GM23338 (cell line): ENCODE measurements at regions not wholly inside any gene's neighbourhood (a gene's known extent, or its start where the extent isn't known, plus 50 kb on each side); places are given as distances from the start of the nearest gene placed in this dataset.

Experiments used
- ATAC-seq: fragments of 200-7000 bp; cut with Tn5 transposase; 3 replicates; pipeline ENCODE4 v1.9.1; 2020
- DNase-seq: peaks from one replicate; pipeline ENCODE4 v3.0.0-alpha.2; 2015; ENCODE audit warnings: low spot score
- H2AFZ ChIP-seq: fragments of 200-600 bp; sonication (generic); 2 replicates; pipeline ENCODE4 v1.8.0; 2016; ENCODE audit warnings: antibody characterized with exemption, mild to moderate bottlenecking, moderate library complexity
- H3F3A ChIP-seq: fragments of 200-600 bp; sonication (generic); replicated peaks from 2 replicates; pipeline ENCODE4 v1.8.0; 2017; ENCODE audit warnings: antibody characterized with exemption, mixed run types, low read depth
- H3K27ac ChIP-seq: fragments of 200-600 bp; sonication (generic); 2 replicates; pipeline ENCODE4 v1.6.1; 2016; ENCODE audit warnings: low read depth
- H3K27me3 ChIP-seq: fragments of 200-600 bp; sonication (generic); 2 replicates; pipeline ENCODE4 v1.8.0; 2016; ENCODE audit warnings: mild to moderate bottlenecking, mixed run types, moderate library complexity; ENCODE audit not compliant: insufficient read depth
- H3K36me3 ChIP-seq: fragments of 200-600 bp; sonication (generic); 2 replicates; pipeline ENCODE4 v1.8.0; 2016; ENCODE audit warnings: mild to moderate bottlenecking; ENCODE audit not compliant: insufficient read depth
- H3K4me1 ChIP-seq: fragments of 200-600 bp; sonication (generic); 2 replicates; pipeline ENCODE4 v1.8.0; 2016; ENCODE audit warnings: mild to moderate bottlenecking, moderate library complexity; ENCODE audit not compliant: insufficient read depth
- H3K4me2 ChIP-seq: fragments of 200-600 bp; sonication (generic); 2 replicates; pipeline ENCODE4 v1.7.1; 2017; ENCODE audit warnings: mixed run types
- H3K4me3 ChIP-seq: fragments of 200-600 bp; sonication (generic); 2 replicates; pipeline ENCODE4 v1.6.1; 2016; ENCODE audit warnings: mixed run types
- H3K79me2 ChIP-seq: fragments of 200-600 bp; sonication (generic); replicated peaks from 2 replicates; pipeline ENCODE4 v1.8.0; 2017; ENCODE audit warnings: mild to moderate bottlenecking; ENCODE audit not compliant: insufficient read depth
- H3K9me2 ChIP-seq: fragments of 200-600 bp; sonication (generic); 2 replicates; pipeline ENCODE4 v1.8.0; 2017; ENCODE audit not compliant: insufficient read depth
- H4K20me1 ChIP-seq: fragments of 200-600 bp; sonication (generic); replicated peaks from 2 replicates; pipeline ENCODE4 v1.8.0; 2017; ENCODE audit warnings: mild to moderate bottlenecking; ENCODE audit not compliant: insufficient read depth
- H3K27ac Mint-ChIP-seq: 2 replicates; pipeline ENCODE4 v1.8.0; 2020; ENCODE audit warnings: inconsistent platforms, mild to moderate bottlenecking, moderate library complexity, mixed read lengths
- H3K27me3 Mint-ChIP-seq: 3 replicates; pipeline ENCODE4 v1.8.0; 2022; ENCODE audit warnings: low read depth, mild to moderate bottlenecking, moderate library complexity, mixed read lengths, inconsistent platforms; ENCODE audit not compliant: insufficient read depth, poor library complexity
- H3K36me3 Mint-ChIP-seq: 3 replicates; pipeline ENCODE4 v1.8.0; 2021; ENCODE audit warnings: low read depth, mild to moderate bottlenecking, inconsistent platforms, moderate library complexity, mixed read lengths
- H3K4me1 Mint-ChIP-seq: 3 replicates; pipeline ENCODE4 v1.8.0; 2020; ENCODE audit warnings: mild to moderate bottlenecking, inconsistent platforms, mixed read lengths
- H3K4me3 Mint-ChIP-seq: 3 replicates; pipeline ENCODE4 v1.8.0; 2021; ENCODE audit warnings: moderate library complexity, mild to moderate bottlenecking, inconsistent platforms, mixed read lengths
- H3K9me3 Mint-ChIP-seq: 3 replicates; pipeline ENCODE4 v1.8.0; 2020; ENCODE audit warnings: moderate library complexity, mild to moderate bottlenecking, inconsistent platforms, mixed read lengths
- CREB1 ChIP-seq: fragments of 250-450 bp; sonication (Bioruptor Pico); IDR thresholded peaks from 2 replicates; pipeline ENCODE4 v1.5.0; 2020; ENCODE audit warnings: low read depth, mild to moderate bottlenecking, moderate library complexity
- CTCF ChIP-seq, 2 experiments: fragments of 200-600 bp in 1 of 2; sonication (generic) in 1 of 2; conservative IDR thresholded peaks; 2 replicates each; pipeline versions ENCODE4 v1.5.1 to v1.6.1; 2016 to 2017; ENCODE audit warnings: antibody characterized with exemption in 2 of 2, low read depth in 2 of 2, mild to moderate bottlenecking in 2 of 2, moderate library complexity in 1 of 2
- ETS1 ChIP-seq: IDR thresholded peaks from 2 replicates; pipeline ENCODE4 v1.6.1; 2016; ENCODE audit warnings: antibody characterized with exemption
- EZH2 ChIP-seq: fragments of 200-600 bp; sonication (generic); IDR thresholded peaks from one replicate; pipeline ENCODE4 v1.8.0; 2017; ENCODE audit warnings: antibody characterized with exemption, mild to moderate bottlenecking, low read depth; ENCODE audit not compliant: unreplicated experiment
- EZH2phosphoT487 ChIP-seq: fragments of 200-600 bp; sonication (generic); IDR thresholded peaks from one replicate; pipeline ENCODE4 v1.8.1; 2018; ENCODE audit warnings: antibody characterized with exemption; ENCODE audit not compliant: unreplicated experiment
- JUNB ChIP-seq: IDR thresholded peaks from one replicate; pipeline ENCODE4 v1.6.1; 2016; ENCODE audit warnings: antibody characterized with exemption; ENCODE audit not compliant: unreplicated experiment
- NANOG ChIP-seq: IDR thresholded peaks from 2 replicates; pipeline ENCODE4 v1.6.1; 2016; ENCODE audit warnings: antibody characterized with exemption, borderline replicate concordance
- REST ChIP-seq: IDR thresholded peaks from one replicate; pipeline ENCODE4 v1.6.1; 2018; ENCODE audit warnings: antibody characterized with exemption; ENCODE audit not compliant: unreplicated experiment
- ZNF114 ChIP-seq: fragments of 250-450 bp; sonication (Bioruptor Pico); IDR thresholded peaks from 2 replicates; pipeline ENCODE4 v1.5.0; 2020; ENCODE audit warnings: mild to moderate bottlenecking, moderate library complexity
- ZNF331 ChIP-seq: fragments of 250-450 bp; sonication (Bioruptor Pico); IDR thresholded peaks from 2 replicates; pipeline ENCODE4 v1.5.0; 2020; ENCODE audit warnings: low read depth, mild to moderate bottlenecking, moderate library complexity
- TF ChIP-seq, protein P1 (sequence below): fragments of 250-450 bp; sonication (Bioruptor Pico); IDR thresholded peaks from 2 replicates; pipeline ENCODE4 v1.5.0; 2020; ENCODE audit warnings: mild to moderate bottlenecking, moderate library complexity

- no peak for TF ChIP-seq ETS1
- TF ChIP-seq CREB1 (CRISPR knock-in tag): no peak
- no peak for TF ChIP-seq NANOG
- no peak for TF ChIP-seq ZNF114 (CRISPR knock-in tag)
- TF ChIP-seq JUNB: no peak
- TF ChIP-seq CTCF (conservative IDR thresholded peaks at IDR 0.05; ENCODE audit: low read depth in 2 of 2): no peak
- no peak for TF ChIP-seq ZNF331 (CRISPR knock-in tag)
Measured at GRCh38 chr2:181746844-181747243, 66.5 kb upstream of the NEUROD1 start (continued).

DNA sequence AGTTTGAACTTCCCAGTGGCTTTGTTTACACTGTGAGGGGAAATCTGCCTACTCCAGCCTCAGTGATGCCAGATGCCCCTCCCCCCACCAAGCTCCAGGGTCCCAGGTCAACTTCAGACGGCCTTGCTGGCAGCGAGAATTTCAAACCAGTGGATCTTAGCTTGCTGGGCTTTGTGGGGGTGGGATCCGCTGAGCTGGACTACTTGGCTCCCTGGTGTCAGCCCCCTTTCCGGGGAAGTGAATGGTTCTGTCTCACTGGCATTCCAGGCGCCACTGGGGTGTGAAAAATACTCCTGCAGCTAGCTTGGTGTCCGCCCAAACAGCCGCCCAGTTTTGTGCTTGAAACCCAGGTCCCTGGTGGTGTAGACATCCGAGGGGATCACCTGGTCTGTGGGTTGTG, 70.0 kb upstream of the NEUROD1 start:
- H3K27ac ChIP-seq: no peak overlapping the region
- H2AFZ ChIP-seq: peak overlapping the region; percentile 88
- ATAC-seq: no peak; the same call in 2 of the 3 replicates
- H3K4me1 ChIP-seq: no peaks in the 10 kb centered on the region
- peak overlapping the region; percentile 20; the same call in 1 of the 2 replicates for H3K4me2 ChIP-seq
- H3K27me3 Mint-ChIP-seq: peaks cover 2% of the 10 kb centered on the region
- H3K4me3 Mint-ChIP-seq: no peak overlapping the region
- peaks cover 6% of the 10 kb centered on the region for H3K4me1 Mint-ChIP-seq
- H4K20me1 ChIP-seq: no peaks in the 10 kb centered on the region
- no peaks in the 10 kb centered on the region for H3K79me2 ChIP-seq
- DNase-seq: peak; percentile 9
- no peaks in the 10 kb centered on the region for H3K27me3 ChIP-seq
- no peaks in the 10 kb centered on the region for H3F3A ChIP-seq
- no peak overlapping the region for H3K27ac Mint-ChIP-seq
- 0 out of 2 replicates have a peak, but pooled peaks cover 5% of the 10 kb centered on the region for H3K9me2 ChIP-seq
- no peaks in the 10 kb centered on the region for H3K36me3 Mint-ChIP-seq
- no peaks in the 10 kb centered on the region for H3K36me3 ChIP-seq
- H3K9me3 Mint-ChIP-seq: 0 out of 3 replicates have a peak, but pooled peaks cover 2% of the 10 kb centered on the region
- H3K4me3 ChIP-seq: no peak overlapping the region
- TF ChIP-seq JUNB (no peak), REST (no peak), ZNF331 (CRISPR knock-in tag) (no peak), EZH2phosphoT487 (no peak), EZH2 (no peak)
- TF ChIP-seq, protein P1, sequence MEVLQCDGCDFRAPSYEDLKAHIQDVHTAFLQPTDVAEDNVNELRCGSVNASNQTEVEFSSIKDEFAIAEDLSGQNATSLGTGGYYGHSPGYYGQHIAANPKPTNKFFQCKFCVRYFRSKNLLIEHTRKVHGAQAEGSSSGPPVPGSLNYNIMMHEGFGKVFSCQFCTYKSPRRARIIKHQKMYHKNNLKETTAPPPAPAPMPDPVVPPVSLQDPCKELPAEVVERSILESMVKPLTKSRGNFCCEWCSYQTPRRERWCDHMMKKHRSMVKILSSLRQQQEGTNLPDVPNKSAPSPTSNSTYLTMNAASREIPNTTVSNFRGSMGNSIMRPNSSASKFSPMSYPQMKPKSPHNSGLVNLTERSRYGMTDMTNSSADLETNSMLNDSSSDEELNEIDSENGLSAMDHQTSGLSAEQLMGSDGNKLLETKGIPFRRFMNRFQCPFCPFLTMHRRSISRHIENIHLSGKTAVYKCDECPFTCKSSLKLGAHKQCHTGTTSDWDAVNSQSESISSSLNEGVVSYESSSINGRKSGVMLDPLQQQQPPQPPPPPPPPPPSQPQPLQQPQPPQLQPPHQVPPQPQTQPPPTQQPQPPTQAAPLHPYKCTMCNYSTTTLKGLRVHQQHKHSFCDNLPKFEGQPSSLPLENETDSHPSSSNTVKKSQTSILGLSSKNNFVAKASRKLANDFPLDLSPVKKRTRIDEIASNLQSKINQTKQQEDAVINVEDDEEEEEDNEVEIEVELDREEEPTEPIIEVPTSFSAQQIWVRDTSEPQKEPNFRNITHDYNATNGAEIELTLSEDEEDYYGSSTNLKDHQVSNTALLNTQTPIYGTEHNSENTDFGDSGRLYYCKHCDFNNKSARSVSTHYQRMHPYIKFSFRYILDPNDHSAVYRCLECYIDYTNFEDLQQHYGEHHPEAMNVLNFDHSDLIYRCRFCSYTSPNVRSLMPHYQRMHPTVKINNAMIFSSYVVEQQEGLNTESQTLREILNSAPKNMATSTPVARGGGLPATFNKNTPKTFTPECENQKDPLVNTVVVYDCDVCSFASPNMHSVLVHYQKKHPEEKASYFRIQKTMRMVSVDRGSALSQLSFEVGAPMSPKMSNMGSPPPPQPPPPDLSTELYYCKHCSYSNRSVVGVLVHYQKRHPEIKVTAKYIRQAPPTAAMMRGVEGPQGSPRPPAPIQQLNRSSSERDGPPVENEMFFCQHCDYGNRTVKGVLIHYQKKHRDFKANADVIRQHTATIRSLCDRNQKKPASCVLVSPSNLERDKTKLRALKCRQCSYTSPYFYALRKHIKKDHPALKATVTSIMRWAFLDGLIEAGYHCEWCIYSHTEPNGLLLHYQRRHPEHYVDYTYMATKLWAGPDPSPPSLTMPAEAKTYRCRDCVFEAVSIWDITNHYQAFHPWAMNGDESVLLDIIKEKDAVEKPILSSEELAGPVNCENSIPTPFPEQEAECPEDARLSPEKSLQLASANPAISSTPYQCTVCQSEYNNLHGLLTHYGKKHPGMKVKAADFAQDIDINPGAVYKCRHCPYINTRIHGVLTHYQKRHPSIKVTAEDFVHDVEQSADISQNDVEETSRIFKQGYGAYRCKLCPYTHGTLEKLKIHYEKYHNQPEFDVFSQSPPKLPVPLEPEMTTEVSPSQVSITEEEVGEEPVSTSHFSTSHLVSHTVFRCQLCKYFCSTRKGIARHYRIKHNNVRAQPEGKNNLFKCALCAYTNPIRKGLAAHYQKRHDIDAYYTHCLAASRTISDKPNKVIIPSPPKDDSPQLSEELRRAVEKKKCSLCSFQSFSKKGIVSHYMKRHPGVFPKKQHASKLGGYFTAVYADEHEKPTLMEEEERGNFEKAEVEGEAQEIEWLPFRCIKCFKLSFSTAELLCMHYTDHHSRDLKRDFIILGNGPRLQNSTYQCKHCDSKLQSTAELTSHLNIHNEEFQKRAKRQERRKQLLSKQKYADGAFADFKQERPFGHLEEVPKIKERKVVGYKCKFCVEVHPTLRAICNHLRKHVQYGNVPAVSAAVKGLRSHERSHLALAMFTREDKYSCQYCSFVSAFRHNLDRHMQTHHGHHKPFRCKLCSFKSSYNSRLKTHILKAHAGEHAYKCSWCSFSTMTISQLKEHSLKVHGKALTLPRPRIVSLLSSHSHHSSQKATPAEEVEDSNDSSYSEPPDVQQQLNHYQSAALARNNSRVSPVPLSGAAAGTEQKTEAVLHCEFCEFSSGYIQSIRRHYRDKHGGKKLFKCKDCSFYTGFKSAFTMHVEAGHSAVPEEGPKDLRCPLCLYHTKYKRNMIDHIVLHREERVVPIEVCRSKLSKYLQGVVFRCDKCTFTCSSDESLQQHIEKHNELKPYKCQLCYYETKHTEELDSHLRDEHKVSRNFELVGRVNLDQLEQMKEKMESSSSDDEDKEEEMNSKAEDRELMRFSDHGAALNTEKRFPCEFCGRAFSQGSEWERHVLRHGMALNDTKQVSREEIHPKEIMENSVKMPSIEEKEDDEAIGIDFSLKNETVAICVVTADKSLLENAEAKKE (CRISPR knock-in tag): no peak
